GM12878 (cell line): ENCODE measurements at regions not wholly inside any gene's neighbourhood (a gene's known extent, or its start where the extent isn't known, plus 50 kb on each side); places are given as distances from the start of the nearest gene placed in this dataset.

Source experiments
- ATAC-seq: fragments of 200-7000 bp; cut with Tn5 transposase; 3 replicates; pipeline ENCODE4 v1.9.1; 2020; ENCODE audit warnings: mild to moderate bottlenecking, moderate library complexity
- BruUV-seq: library from RNA; stranded (reverse); fragments of 400-500 nt; replicated peaks from 2 replicates; lab custom pipeline; 2021; lab: Mats Ljungman, UMichigan
- CTCF ChIA-PET: fragments of 300-600 bp; sonication (Branson Sonifier 250); formaldehyde crosslinking; extraction: SDS; loops from one replicate; lab custom pipeline; 2021; ENCODE audit warnings: inconsistent platforms; lab: Yijun Ruan, JAX
- POLR2A ChIA-PET: fragments of 350-600 bp; formaldehyde crosslinking; extraction: SDS; loops from one replicate; lab custom pipeline; 2021; ENCODE audit warnings: inconsistent platforms; lab: Charles Lee
- RAD21 ChIA-PET: fragments of 300-600 bp; sonication (Branson Sonifier 250); formaldehyde crosslinking; loops from one replicate; lab custom pipeline; 2023; ENCODE audit warnings: antibody characterized with exemption; ENCODE audit not compliant: unreplicated experiment; lab: Charles Lee
- SMC1A ChIA-PET: fragments of 300-600 bp; sonication (Branson Sonifier 250); formaldehyde crosslinking; loops from one replicate; lab custom pipeline; 2023; ENCODE audit not compliant: unreplicated experiment, uncharacterized antibody; lab: Charles Lee
- DNase-seq: peaks from one replicate; pipeline ENCODE4 v3.0.0-alpha.2; 2011; ENCODE audit warnings: low read depth, low spot score
- FAIRE-seq: peaks from 3 replicates; lab custom pipeline; 2011; peaks lifted over from hg19 to GRCh38; lab: Jason Lieb, UNC
- H2AFZ ChIP-seq: 2 replicates; pipeline ENCODE4 v1.6.0; 2011; ENCODE audit warnings: low read depth, low read length, control low read depth; ENCODE audit not compliant: control insufficient read depth
- H3K27ac ChIP-seq: 2 replicates; pipeline ENCODE4 v1.5.1; 2011; ENCODE audit warnings: control low read depth; ENCODE audit not compliant: control insufficient read depth, insufficient read depth
- H3K27me3 ChIP-seq, 2 experiments: replicated peaks in 1 of 2; 2 replicates each; pipeline versions ENCODE4 v1.6.0 to v1.6.1; 2011; ENCODE audit warnings: low read length in 1 of 2; ENCODE audit not compliant: control insufficient read depth in 2 of 2, insufficient read depth in 2 of 2
- H3K36me3 ChIP-seq, 2 experiments: 2 replicates each; pipeline ENCODE4 v1.5.1; 2011; ENCODE audit warnings: low read length in 1 of 2; ENCODE audit not compliant: control insufficient read depth in 2 of 2, insufficient read depth in 2 of 2
- H3K4me1 ChIP-seq: 2 replicates; pipeline ENCODE4 v1.6.1; 2011; ENCODE audit warnings: mild to moderate bottlenecking, low read length, moderate library complexity, mixed read lengths; ENCODE audit not compliant: control insufficient read depth, insufficient read depth
- H3K4me2 ChIP-seq: 2 replicates; pipeline ENCODE4 v1.6.0; 2011; ENCODE audit warnings: control low read depth; ENCODE audit not compliant: control insufficient read depth, insufficient read depth
- H3K4me3 ChIP-seq: fragments of 200-600 bp; sonication (generic); 2 replicates; pipeline ENCODE4 v1.5.1; 2016
- H3K79me2 ChIP-seq: 2 replicates; pipeline ENCODE4 v1.6.0; 2011; ENCODE audit warnings: low read length; ENCODE audit not compliant: control insufficient read depth, insufficient read depth
- H3K9ac ChIP-seq: 2 replicates; pipeline ENCODE4 v1.8.0; 2011; ENCODE audit warnings: low read length, control low read depth, mixed read lengths; ENCODE audit not compliant: control insufficient read depth, insufficient read depth
- H3K9me3 ChIP-seq: replicated peaks from 3 replicates; pipeline ENCODE4 v1.5.1; 2011; ENCODE audit warnings: mild to moderate bottlenecking, low read length; ENCODE audit not compliant: control insufficient read depth, insufficient read depth
- H4K20me1 ChIP-seq: 2 replicates; pipeline ENCODE4 v1.6.0; 2011; ENCODE audit not compliant: control insufficient read depth, insufficient read depth
- ETV6 ChIP-seq, 2 experiments: fragments of 450-650 bp in 1 of 2; IDR thresholded peaks in 1 of 2; conservative IDR thresholded peaks in 1 of 2; 2 replicates each; pipeline ENCODE4 v1.6.1; 2014; ENCODE audit warnings: antibody characterized with exemption in 1 of 2, borderline replicate concordance in 1 of 2, low read depth in 1 of 2, mild to moderate bottlenecking in 1 of 2, moderate library complexity in 1 of 2
- FOXK2 ChIP-seq: fragments of 450-650 bp; IDR thresholded peaks from 2 replicates; pipeline ENCODE4 v1.6.1; 2017; ENCODE audit warnings: mild to moderate bottlenecking, moderate library complexity
- HDGF ChIP-seq: fragments of 450-650 bp; IDR thresholded peaks from 2 replicates; pipeline ENCODE4 v1.6.1; 2016; ENCODE audit warnings: antibody characterized with exemption
- IRF4 ChIP-seq: IDR thresholded peaks from 2 replicates; pipeline ENCODE4 v1.6.1; 2011; ENCODE audit warnings: low read depth, low read length
- NR2C1 ChIP-seq: fragments of 450-650 bp; IDR thresholded peaks from 2 replicates; pipeline ENCODE4 v1.6.1; 2017; ENCODE audit warnings: antibody characterized with exemption, mild to moderate bottlenecking, moderate library complexity
- RAD21 ChIP-seq: IDR thresholded peaks from 2 replicates; pipeline ENCODE4 v1.6.1; 2011; ENCODE audit warnings: mild to moderate bottlenecking, low read depth, low read length, moderate library complexity; ENCODE audit not compliant: insufficient read depth
- ZNF207 ChIP-seq: fragments of 450-650 bp; IDR thresholded peaks from 2 replicates; pipeline ENCODE4 v1.6.1; 2014; ENCODE audit warnings: antibody characterized with exemption, mild to moderate bottlenecking, borderline replicate concordance
- ZNF217 ChIP-seq: fragments of 450-650 bp; IDR thresholded peaks from 2 replicates; pipeline ENCODE4 v1.6.1; 2017; ENCODE audit warnings: antibody characterized with exemption, mild to moderate bottlenecking
- WGBS: methylation state at CpG from one replicate; pipeline ENCODE4 v1.1.6; 2016; ENCODE audit warnings: low lambda C conversion rate; ENCODE audit not compliant: insufficient replicate concordance, insufficient coverage; ENCODE audit errors: missing lambda C conversion rate; 5-methylcytosine and 5-hydroxymethylcytosine counted together
- in situ Hi-C: fragments of 300-500 bp; cut with MboI; formaldehyde crosslinking; loops from 9 replicates; pipeline ENCODE4 v1.14.3; 2018; ENCODE audit warnings: mixed read lengths
- intact Hi-C: fragments of 100-400 bp; cut with micrococcal nuclease; formaldehyde crosslinking; loops from one replicate; pipeline ENCODE4 v1.14.2; 2022; ENCODE audit not compliant: unreplicated experiment
- TF ChIP-seq, protein P1 (sequence below): IDR thresholded peaks from 2 replicates; pipeline ENCODE4 v1.6.1; 2012; ENCODE audit warnings: improper control_type of control experiment, low read depth, low read length; ENCODE audit not compliant: insufficient replicate concordance
- TF ChIP-seq, protein P2 (sequence below): IDR thresholded peaks from 2 replicates; pipeline ENCODE4 v1.6.1; 2012; ENCODE audit warnings: low read depth, low read length, improper control_type of control experiment
- TF ChIP-seq, protein P3 (sequence below): fragments of 450-650 bp; IDR thresholded peaks from 2 replicates; pipeline ENCODE4 v1.6.1; 2017; ENCODE audit warnings: low read depth, mild to moderate bottlenecking, moderate library complexity

DNA sequence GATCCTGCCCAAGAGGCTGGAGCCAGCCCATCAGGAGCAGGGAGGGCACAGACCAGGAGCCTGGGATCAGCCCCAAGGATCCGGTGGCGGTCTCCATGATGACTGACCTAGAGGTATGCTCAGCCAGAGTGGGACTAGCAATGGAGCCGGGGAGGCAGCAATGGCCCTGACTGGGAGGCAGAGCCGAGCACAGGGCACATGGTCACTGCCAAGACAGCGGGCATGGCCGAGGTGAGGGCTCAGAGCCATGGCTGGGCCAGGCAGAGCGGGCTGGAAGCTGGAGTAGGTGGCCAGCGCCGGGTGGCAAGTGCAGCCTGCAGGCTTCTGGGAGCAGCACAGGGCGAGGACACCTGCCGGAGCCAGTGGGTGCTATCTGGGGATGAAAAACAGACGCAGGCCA is 259.3 kb downstream of the BCL11B start:
- H3K27me3 ChIP-seq: no peaks in the 10 kb centered on the region
- DNase-seq (no peak), FAIRE-seq (no peak), ATAC-seq (no peak)
- 27% methylated on average over 12 of the region's 12 CpGs for WGBS
- no peaks in the 10 kb centered on the region; the same call in 2 of the 3 replicates for H3K9me3 ChIP-seq
- no peaks in the 10 kb centered on the region for H3K79me2 ChIP-seq
- in situ Hi-C loops: no loop called here
- no peaks in the 10 kb centered on the region for H3K36me3 ChIP-seq
- H3K9ac ChIP-seq: no peak overlapping the region
- BruUV-seq: no TSS peak
- H3K4me3 ChIP-seq: no peak overlapping the region
- H3K4me2 ChIP-seq: no peak overlapping the region
- intact Hi-C loops: no loop called here
- H3K27ac ChIP-seq: no peak overlapping the region
- no peaks in the 10 kb centered on the region for H3K4me1 ChIP-seq
- POLR2A ChIA-PET: no interaction called here
- RAD21 ChIA-PET: no interaction called here
- no peak for TF ChIP-seq FOXK2
- TF ChIP-seq, protein P1, sequence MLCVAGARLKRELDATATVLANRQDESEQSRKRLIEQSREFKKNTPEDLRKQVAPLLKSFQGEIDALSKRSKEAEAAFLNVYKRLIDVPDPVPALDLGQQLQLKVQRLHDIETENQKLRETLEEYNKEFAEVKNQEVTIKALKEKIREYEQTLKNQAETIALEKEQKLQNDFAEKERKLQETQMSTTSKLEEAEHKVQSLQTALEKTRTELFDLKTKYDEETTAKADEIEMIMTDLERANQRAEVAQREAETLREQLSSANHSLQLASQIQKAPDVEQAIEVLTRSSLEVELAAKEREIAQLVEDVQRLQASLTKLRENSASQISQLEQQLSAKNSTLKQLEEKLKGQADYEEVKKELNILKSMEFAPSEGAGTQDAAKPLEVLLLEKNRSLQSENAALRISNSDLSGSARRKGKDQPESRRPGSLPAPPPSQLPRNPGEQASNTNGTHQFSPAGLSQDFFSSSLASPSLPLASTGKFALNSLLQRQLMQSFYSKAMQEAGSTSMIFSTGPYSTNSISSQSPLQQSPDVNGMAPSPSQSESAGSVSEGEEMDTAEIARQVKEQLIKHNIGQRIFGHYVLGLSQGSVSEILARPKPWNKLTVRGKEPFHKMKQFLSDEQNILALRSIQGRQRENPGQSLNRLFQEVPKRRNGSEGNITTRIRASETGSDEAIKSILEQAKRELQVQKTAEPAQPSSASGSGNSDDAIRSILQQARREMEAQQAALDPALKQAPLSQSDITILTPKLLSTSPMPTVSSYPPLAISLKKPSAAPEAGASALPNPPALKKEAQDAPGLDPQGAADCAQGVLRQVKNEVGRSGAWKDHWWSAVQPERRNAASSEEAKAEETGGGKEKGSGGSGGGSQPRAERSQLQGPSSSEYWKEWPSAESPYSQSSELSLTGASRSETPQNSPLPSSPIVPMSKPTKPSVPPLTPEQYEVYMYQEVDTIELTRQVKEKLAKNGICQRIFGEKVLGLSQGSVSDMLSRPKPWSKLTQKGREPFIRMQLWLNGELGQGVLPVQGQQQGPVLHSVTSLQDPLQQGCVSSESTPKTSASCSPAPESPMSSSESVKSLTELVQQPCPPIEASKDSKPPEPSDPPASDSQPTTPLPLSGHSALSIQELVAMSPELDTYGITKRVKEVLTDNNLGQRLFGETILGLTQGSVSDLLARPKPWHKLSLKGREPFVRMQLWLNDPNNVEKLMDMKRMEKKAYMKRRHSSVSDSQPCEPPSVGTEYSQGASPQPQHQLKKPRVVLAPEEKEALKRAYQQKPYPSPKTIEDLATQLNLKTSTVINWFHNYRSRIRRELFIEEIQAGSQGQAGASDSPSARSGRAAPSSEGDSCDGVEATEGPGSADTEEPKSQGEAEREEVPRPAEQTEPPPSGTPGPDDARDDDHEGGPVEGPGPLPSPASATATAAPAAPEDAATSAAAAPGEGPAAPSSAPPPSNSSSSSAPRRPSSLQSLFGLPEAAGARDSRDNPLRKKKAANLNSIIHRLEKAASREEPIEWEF: no peak
- H2AFZ ChIP-seq: no peak overlapping the region
- H4K20me1 ChIP-seq: no peaks in the 10 kb centered on the region
- SMC1A ChIA-PET: no interaction called here
- CTCF ChIA-PET: no interaction called here

DNA sequence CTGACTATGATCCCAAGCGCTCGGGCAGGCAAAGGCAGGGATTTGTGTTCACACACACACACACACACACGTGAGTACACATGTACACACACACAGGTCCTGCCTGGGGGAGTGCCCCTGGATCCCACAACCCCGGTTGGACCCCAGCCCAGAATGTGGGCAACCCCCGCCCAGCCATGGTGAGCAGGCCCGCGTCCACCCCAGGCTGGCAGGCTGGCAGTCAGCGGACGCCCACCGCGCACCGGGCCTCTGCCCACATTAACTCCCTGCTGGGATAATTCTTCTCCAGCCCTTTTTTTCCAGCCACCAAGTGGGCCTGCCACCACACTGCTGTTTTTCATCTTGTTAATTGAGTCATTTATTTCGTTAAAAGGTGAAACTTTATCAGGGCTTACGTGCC is 256.2 kb downstream of the BCL11B start:
- ChIA-PET RAD21 (no interaction called here), CTCF (no interaction called here), POLR2A (no interaction called here), SMC1A (no interaction called here)
- in situ Hi-C loops: no loop called here
- Histone ChIP-seq H3K4me3 (no peak overlapping the region), H3K4me1 (no peaks in the 10 kb centered on the region), H2AFZ (no peak overlapping the region), H3K36me3 (no peaks in the 10 kb centered on the region), H3K27me3 (no peaks in the 10 kb centered on the region), H3K9me3 (no peaks in the 10 kb centered on the region; the same call in 2 of the 3 replicates), H3K27ac (no peak overlapping the region), H3K79me2 (no peaks in the 10 kb centered on the region), H3K4me2 (no peak overlapping the region), H3K9ac (no peak overlapping the region), H4K20me1 (no peaks in the 10 kb centered on the region)
- WGBS: 70% methylated on average over 11 of the region's 14 CpGs
- no TSS peak for BruUV-seq
- intact Hi-C loops: no loop called here
- DNase-seq (no peak), FAIRE-seq (no peak), ATAC-seq (no peak)
- TF ChIP-seq ETV6 (conservative IDR thresholded peaks at IDR 0.05 in 1 of 2, IDR thresholded peaks at IDR 0.05 in 1 of 2; ENCODE audit: borderline replicate concordance in 1 of 2, low read depth in 1 of 2) (no peak), ZNF217 (no peak), ZNF207 (no peak), IRF4 (no peak), HDGF (no peak), RAD21 (no peak), NR2C1 (no peak)
- TF ChIP-seq, protein P2, sequence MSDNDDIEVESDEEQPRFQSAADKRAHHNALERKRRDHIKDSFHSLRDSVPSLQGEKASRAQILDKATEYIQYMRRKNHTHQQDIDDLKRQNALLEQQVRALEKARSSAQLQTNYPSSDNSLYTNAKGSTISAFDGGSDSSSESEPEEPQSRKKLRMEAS: no peak
- TF ChIP-seq, protein P3, sequence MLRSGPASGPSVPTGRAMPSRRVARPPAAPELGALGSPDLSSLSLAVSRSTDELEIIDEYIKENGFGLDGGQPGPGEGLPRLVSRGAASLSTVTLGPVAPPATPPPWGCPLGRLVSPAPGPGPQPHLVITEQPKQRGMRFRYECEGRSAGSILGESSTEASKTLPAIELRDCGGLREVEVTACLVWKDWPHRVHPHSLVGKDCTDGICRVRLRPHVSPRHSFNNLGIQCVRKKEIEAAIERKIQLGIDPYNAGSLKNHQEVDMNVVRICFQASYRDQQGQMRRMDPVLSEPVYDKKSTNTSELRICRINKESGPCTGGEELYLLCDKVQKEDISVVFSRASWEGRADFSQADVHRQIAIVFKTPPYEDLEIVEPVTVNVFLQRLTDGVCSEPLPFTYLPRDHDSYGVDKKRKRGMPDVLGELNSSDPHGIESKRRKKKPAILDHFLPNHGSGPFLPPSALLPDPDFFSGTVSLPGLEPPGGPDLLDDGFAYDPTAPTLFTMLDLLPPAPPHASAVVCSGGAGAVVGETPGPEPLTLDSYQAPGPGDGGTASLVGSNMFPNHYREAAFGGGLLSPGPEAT: no peak
